Chondrocyte (in vitro differentiated cells): ENCODE measurements at regions not wholly inside any gene's neighbourhood (a gene's known extent, or its start where the extent isn't known, plus 50 kb on each side); places are given as distances from the start of the nearest gene placed in this dataset.

ENCODE experiments used
- DNase-seq: peaks from one replicate; pipeline ENCODE4 v3.0.0; 2021; ENCODE audit warnings: mixed read lengths, low spot score
- H3K27ac Mint-ChIP-seq: one replicate; pipeline ENCODE4 v1.8.0; 2021; ENCODE audit warnings: mild to moderate bottlenecking, moderate library complexity, mixed read lengths; ENCODE audit not compliant: unreplicated experiment
- H3K27me3 Mint-ChIP-seq: 2 replicates; pipeline ENCODE4 v1.8.0; 2021; ENCODE audit warnings: low read depth, mixed read lengths
- H3K36me3 Mint-ChIP-seq: 2 replicates; pipeline ENCODE4 v1.8.0; 2021; ENCODE audit warnings: low read depth, mixed read lengths
- H3K4me1 Mint-ChIP-seq: 2 replicates; pipeline ENCODE4 v1.8.0; 2021; ENCODE audit warnings: low read depth, mild to moderate bottlenecking, mixed read lengths
- H3K4me3 Mint-ChIP-seq: one replicate; pipeline ENCODE4 v1.8.0; 2021; ENCODE audit warnings: mild to moderate bottlenecking, moderate library complexity, mixed read lengths; ENCODE audit not compliant: unreplicated experiment
- H3K9me3 Mint-ChIP-seq: 2 replicates; pipeline ENCODE4 v1.8.0; 2021; ENCODE audit warnings: low read depth, mixed read lengths
- TF ChIP-seq, protein P1 (sequence below): fragments of 200-600 bp; sonication (generic); IDR thresholded peaks from 2 replicates; pipeline ENCODE4 v1.5.0; 2021; ENCODE audit warnings: antibody characterized with exemption, mild to moderate bottlenecking, moderate library complexity

DNA sequence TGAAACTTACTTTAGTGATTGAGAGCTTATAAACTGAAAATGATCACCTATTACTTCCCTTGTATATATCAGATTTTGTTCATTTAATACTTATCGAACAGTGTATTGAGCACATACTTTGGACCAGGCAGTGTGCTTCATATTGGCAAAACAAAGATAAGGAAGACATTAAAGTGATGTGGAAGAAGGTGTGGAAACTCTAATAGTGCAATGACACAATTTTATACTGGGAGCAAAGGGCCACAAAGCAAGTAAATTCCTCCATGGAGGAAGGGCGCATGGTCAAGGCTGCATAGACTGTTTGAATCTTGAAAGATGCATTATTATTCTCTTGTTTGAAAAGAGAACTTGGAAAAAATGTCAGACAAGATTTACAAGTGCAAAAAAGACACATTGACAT, 936.5 kb upstream of the DDX18 start:
- no peak for DNase-seq
- Mint-ChIP-seq H3K36me3 (no peaks in the 10 kb centered on the region), H3K4me1 (no peaks in the 10 kb centered on the region), H3K27ac (no peak overlapping the region), H3K27me3 (no peaks in the 10 kb centered on the region), H3K4me3 (no peak overlapping the region), H3K9me3 (peaks cover 8% of the 10 kb centered on the region)
- TF ChIP-seq, protein P1, sequence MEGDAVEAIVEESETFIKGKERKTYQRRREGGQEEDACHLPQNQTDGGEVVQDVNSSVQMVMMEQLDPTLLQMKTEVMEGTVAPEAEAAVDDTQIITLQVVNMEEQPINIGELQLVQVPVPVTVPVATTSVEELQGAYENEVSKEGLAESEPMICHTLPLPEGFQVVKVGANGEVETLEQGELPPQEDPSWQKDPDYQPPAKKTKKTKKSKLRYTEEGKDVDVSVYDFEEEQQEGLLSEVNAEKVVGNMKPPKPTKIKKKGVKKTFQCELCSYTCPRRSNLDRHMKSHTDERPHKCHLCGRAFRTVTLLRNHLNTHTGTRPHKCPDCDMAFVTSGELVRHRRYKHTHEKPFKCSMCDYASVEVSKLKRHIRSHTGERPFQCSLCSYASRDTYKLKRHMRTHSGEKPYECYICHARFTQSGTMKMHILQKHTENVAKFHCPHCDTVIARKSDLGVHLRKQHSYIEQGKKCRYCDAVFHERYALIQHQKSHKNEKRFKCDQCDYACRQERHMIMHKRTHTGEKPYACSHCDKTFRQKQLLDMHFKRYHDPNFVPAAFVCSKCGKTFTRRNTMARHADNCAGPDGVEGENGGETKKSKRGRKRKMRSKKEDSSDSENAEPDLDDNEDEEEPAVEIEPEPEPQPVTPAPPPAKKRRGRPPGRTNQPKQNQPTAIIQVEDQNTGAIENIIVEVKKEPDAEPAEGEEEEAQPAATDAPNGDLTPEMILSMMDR = no peak

DNA sequence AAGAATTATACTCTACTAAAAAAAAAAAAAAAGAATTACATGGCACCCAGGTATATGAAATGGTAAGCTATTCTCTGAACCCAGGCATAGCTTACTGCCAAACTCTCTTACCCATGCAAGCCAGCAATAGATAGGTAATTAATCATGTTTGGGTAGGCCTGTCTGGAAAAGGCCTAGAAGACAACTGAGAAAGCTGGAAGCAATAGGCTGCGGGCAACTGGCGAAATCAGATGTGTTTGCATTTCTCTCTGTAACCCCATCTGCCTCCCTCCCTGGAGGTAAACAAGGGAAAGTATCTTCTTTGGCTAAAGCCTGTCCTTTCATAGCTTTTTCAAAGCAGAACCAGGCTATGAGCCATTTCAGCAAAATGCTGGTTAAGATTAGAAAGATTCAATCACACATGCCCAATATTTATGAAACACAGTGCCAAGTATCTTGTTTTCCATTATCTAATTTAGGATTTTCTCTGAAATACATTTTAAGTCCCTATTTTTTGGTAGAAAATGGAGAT, 934.8 kb upstream of the DDX18 start:
- TF ChIP-seq, protein P1 = no peak
- Mint-ChIP-seq H3K9me3 (peaks cover 3% of the 10 kb centered on the region), H3K36me3 (no peaks in the 10 kb centered on the region), H3K27me3 (no peaks in the 10 kb centered on the region), H3K27ac (no peak overlapping the region), H3K4me1 (no peaks in the 10 kb centered on the region), H3K4me3 (no peak overlapping the region)
- DNase-seq = no peak

DNA sequence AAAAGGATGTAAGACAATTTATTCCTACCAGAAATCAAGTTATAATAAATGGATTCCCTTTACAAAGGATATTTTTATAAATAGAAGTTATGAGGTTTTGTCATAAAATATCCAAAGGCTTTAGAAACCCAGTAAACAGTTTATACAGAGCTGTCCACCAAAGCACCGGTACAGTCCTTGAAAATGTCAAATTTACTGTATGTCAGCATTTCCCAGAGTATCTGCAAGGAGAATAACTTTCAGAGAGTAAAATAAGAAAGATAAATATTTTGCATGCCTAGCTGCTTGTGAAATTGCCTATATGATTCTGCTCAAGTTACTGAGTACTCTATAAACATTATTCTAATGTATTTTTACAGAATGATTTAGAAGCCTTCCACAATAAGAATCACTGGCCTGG, 923.3 kb upstream of the DDX18 start:
- DNase-seq = no peak
- no peaks in the 10 kb centered on the region for H3K4me1 Mint-ChIP-seq
- H3K9me3 Mint-ChIP-seq = peaks cover 12% of the 10 kb centered on the region
- no peaks in the 10 kb centered on the region for H3K36me3 Mint-ChIP-seq
- H3K27ac Mint-ChIP-seq = no peak overlapping the region
- H3K27me3 Mint-ChIP-seq = no peaks in the 10 kb centered on the region
- no peak overlapping the region for H3K4me3 Mint-ChIP-seq
- TF ChIP-seq, protein P1 = no peak

DNA sequence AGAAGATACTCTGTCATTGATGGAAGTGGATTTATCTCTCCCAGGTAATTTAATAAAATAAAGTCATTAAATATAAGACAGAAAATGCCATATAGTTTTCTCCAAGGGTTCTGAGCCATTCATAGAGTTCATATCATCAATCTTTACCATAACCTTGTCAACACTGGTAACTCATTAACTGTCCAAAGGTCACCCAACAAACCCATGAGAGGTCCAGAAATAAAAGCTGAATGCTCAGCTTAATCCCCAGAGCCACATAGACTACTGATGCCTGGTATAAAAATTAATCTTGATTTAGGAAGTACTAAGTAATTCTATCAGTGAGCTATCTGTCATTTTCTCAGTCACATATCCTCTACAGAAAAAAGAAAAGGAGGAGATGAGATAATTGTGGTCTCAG, 903.0 kb upstream of the DDX18 start:
- no peak for DNase-seq
- Mint-ChIP-seq H3K4me3 (no peak overlapping the region), H3K27ac (no peak overlapping the region), H3K9me3 (peaks cover 3% of the 10 kb centered on the region), H3K27me3 (peaks cover 4% of the 10 kb centered on the region), H3K36me3 (no peaks in the 10 kb centered on the region), H3K4me1 (no peaks in the 10 kb centered on the region)
- TF ChIP-seq, protein P1 = no peak

DNA sequence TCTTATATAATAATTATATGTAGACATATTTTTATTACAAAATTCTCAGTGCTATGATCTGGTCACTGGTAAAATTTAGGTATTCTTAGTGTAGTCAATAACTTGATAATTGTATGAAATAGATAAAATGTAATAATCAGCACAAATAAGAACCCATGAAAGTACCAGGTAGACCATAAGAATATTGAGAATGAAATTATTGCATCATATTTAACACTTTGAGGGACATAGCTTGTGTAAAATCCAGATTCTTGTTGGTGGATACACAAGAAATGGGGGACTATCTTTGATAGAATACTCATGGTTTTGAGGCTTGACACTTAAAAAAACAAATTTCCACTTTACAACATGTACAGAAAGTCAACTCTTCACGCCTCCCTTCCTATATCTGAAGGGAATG, 898.8 kb upstream of the DDX18 start:
- H3K36me3 Mint-ChIP-seq = no peaks in the 10 kb centered on the region
- TF ChIP-seq, protein P1 = no peak
- H3K4me1 Mint-ChIP-seq = no peaks in the 10 kb centered on the region
- H3K9me3 Mint-ChIP-seq = peaks cover 4% of the 10 kb centered on the region
- H3K4me3 Mint-ChIP-seq = no peak overlapping the region
- H3K27me3 Mint-ChIP-seq = peaks cover 4% of the 10 kb centered on the region
- DNase-seq = no peak
- H3K27ac Mint-ChIP-seq = no peak overlapping the region
